HG03196 (cell line): ENCODE measurements at regions not wholly inside any gene's neighbourhood (a gene's known extent, or its start where the extent isn't known, plus 50 kb on each side); places are given as distances from the start of the nearest gene placed in this dataset.
"Not testable (repeated sequence)": the region's sequence is repeated elsewhere in the genome, so short reads cannot be mapped to it uniquely, and the experiment has no call there.

Source experiments
- ATAC-seq: cut with Tn5 transposase; IDR thresholded peaks from one replicate; pipeline ENCODE4 v1.9.1; 2021; ENCODE audit not compliant: unreplicated experiment

- ATAC-seq: no peak
Measured at GRCh38 chr1:222187566-222188332, 360.2 kb downstream of the HHIPL2 start.

- ATAC-seq: no peak
Measured at GRCh38 chr1:222182641-222183040, 365.3 kb downstream of the HHIPL2 start.

GRCh38 chr1:222181191-222181590, 366.7 kb downstream of the HHIPL2 start:
- ATAC-seq: no peak

- not testable (repeated sequence) for ATAC-seq
Measured at GRCh38 chr1:222177496-222177895, 370.4 kb downstream of the HHIPL2 start.

GRCh38 chr1:222171005-222171404, 376.9 kb downstream of the HHIPL2 start:
- no peak for ATAC-seq

- ATAC-seq: no peak
Measured at GRCh38 chr1:222168621-222169020, 379.3 kb downstream of the HHIPL2 start.

- ATAC-seq: no peak
Measured at GRCh38 chr1:222167896-222168295, 380.0 kb downstream of the HHIPL2 start.

- ATAC-seq: no peak
Measured at GRCh38 chr1:222167111-222167510, 380.8 kb downstream of the HHIPL2 start.

GRCh38 chr1:222165629-222166028, 382.3 kb downstream of the HHIPL2 start:
- no peak for ATAC-seq

GRCh38 chr1:222163895-222164294, 384.0 kb downstream of the HHIPL2 start:
- ATAC-seq: no peak

- ATAC-seq: no peak
Measured at GRCh38 chr1:222161676-222162075, 386.2 kb downstream of the HHIPL2 start.

GRCh38 chr1:222157612-222158011, 390.3 kb downstream of the HHIPL2 start:
- ATAC-seq: no peak

GRCh38 chr1:222140206-222140605, 398.3 kb upstream of the DUSP10 start:
- no peak for ATAC-seq

- no peak for ATAC-seq
Measured at GRCh38 chr1:222138095-222138494, 396.2 kb upstream of the DUSP10 start.

- no peak for ATAC-seq
Measured at GRCh38 chr1:222136869-222137268, 395.0 kb upstream of the DUSP10 start.

- ATAC-seq: no peak
Measured at GRCh38 chr1:222129041-222129440, 387.2 kb upstream of the DUSP10 start.

- no peak for ATAC-seq
Measured at GRCh38 chr1:222127526-222128152, 385.8 kb upstream of the DUSP10 start.

GRCh38 chr1:222127096-222127495, 385.2 kb upstream of the DUSP10 start:
- no peak for ATAC-seq

- ATAC-seq: no peak
Measured at GRCh38 chr1:222126052-222126451, 384.2 kb upstream of the DUSP10 start.

GRCh38 chr1:222124602-222125001, 382.7 kb upstream of the DUSP10 start:
- no peak for ATAC-seq

GRCh38 chr1:222123111-222123510, 381.2 kb upstream of the DUSP10 start:
- ATAC-seq: no peak

- no peak for ATAC-seq
Measured at GRCh38 chr1:222117809-222118208, 375.9 kb upstream of the DUSP10 start.
